ENCODE measurements at regions not wholly inside any gene's neighbourhood (a gene's known extent, or its start where the extent isn't known, plus 50 kb on each side); places are given as distances from the start of the nearest gene placed in this dataset.
A peak's percentile ranks its signal among the peaks of the same experiment; 100 is the strongest.

DNA sequence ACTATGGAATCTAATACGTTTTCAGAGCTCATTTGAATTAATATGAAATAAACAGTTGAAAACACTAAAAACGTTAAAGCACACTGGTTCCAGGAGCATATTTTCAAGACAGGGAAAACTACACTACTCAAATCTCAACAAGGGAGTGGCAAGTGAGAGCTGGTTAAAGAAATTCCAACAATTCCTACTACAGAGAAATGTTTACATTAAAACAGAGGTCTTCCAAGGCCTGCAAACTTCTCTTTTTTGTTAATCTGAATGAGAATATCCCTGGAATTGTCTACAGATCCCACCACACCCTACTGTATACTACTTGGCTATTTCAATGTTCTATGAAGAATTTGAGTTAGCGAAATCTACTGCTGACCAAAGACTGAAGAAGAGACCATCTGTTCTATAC is 231.5 kb downstream of the ZEB2 start:
- intact Hi-C loops (cut with DNase I): no loop called here
- no peak for DNase-seq

- DNase-seq: no peak
- intact Hi-C loops (cut with DNase I): no loop called here
These were observed 234.6 kb downstream of the ZEB2 start for GRCh38 chr2:144285324-144285723.

DNA sequence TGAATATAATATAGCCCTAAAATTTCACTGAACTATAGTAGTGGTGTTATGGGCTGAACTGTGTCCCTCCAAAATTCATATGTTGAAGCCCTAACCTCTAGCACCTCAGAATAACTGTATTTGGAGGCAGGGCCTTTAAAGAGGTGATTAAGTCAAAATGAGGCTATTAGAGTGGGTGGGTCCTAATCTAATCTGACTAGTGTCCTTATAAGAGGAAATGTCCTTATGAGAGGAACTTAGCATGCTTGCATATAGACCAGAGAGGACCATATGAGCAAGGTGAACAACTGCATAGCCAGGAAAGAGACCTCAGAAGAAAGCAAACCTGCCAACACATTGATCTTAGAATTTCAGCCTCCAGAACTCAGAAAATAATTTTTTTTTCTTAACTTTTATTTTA is 238.4 kb downstream of the ZEB2 start:
- intact Hi-C loops (cut with DNase I): no loop called here
- DNase-seq: no peak

DNA sequence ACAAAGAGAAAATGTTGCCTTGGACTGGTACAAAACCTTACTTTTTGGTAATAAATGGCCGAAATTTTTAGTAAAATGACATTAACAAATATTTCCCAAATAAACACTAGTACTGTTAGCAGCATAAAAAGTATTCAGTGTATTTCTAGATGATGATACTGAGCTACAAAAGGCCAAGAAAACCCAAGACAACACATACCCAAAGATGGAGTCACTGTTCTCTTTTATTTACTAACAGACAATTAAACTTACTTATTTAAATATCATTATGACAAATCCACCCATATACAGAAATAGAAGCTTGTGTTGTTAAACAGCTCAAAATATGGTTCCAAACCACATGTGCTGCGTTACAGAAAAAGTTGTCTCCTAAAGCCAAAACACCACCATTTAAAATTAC is 239.9 kb downstream of the ZEB2 start:
- intact Hi-C loops (cut with DNase I): no loop called here
- DNase-seq: no peak

GRCh38 chr2:144279165-144279564 is 240.8 kb downstream of the ZEB2 start:
- DNase-seq: no peak
- intact Hi-C loops (cut with DNase I): no loop called here

DNA sequence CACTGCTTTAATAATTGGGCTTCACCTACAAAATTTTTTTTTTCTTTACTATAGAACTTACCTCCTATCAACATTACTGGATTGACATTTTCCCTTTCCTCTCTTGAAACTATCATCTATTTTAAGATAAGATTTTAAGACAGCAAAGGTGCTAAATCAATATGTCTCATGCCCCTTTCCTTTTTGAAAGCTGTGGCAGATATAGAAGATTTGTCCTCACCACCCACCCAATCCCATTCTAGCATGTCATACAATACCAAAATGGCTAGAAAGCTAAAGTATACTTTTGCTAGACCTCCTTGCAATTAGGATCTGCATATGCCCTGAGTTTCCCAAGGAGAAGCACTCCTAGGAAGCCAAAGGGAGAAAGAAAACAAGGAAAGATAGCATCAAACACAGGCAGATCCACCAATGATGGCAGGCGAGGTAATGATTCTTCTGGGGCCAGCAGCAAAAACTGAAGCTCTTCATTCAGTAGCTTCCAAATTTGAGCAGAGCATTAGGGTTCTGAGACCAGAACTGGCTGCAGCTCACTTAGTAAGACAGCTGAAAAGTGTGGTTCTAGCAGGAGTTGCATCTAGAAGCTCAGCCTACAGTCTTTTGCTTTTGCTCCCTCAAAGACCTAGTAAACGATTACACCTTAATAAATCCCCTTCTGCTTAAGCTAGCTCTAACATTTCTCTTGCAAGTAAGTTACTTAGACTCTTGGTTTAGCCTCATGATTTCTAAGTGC is 242.1 kb downstream of the ZEB2 start:
- no peak for DNase-seq
- intact Hi-C loops (cut with DNase I): no loop called here

DNA sequence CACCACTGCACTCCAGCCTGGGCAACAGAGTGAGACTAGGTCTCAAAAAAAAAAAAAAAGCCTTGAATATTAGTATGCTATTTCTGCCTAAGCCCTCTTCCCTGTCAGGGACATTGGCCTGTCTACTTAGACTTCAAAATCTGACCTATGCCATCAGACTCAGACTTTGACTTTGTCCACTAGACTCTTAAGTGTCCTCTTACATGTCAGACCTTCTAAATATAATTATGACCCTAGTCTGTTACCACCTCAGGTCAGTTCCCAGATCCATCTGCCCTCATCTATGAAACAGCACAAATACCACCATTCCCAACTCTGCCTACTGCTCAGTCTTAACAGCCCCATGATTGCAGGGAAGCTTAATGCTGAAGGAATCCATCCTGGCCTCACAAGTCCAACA is 244.6 kb downstream of the ZEB2 start:
- no peak for DNase-seq
- intact Hi-C loops (cut with DNase I): no loop called here

DNA sequence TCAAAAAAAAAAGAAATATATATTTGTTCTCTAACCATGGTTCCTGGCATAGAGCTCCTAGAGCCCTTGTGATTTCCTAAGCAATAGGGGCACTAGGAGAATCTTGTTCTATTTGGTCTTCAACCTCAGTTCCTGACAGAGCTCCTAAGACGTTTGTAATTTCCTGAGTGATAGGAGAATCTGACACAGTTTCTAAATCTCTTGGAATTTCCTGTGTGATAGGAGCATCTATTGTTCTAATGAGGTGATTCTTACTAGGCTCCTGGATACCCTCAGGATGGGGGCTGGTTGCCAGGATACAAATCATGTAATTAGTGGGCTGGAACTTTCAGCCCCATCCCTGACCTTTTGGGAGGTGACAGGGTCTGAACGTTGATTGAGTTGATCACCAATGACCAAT is 245.8 kb downstream of the ZEB2 start:
- intact Hi-C loops (cut with DNase I): no loop called here
- no peak for DNase-seq

DNA sequence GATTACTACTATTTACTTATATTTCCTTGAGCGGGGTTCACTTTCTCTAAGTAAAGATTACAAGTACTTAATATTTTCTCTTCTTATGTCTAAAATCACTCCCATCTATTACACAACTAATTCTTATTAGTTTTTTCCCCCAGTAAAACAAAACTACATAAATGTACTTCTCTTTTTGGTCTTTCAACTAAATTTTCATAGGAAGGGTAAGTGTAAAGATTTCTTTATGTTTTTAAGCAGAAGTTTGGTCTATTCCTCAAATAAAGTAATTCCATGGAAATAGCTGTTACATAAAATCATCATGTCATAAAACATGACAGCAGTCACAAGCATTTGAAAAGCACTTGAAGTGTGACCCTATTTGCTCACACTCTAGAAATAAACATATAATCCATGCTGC is 249.0 kb downstream of the ZEB2 start:
- no peak for DNase-seq
- intact Hi-C loops (cut with DNase I): no loop called here

- peak in 1 of 10 donors; percentile 33 for DNase-seq
- intact Hi-C loops (cut with DNase I): no loop called here
These were observed 251.8 kb downstream of the ZEB2 start for GRCh38 chr2:144268036-144268678.

DNA sequence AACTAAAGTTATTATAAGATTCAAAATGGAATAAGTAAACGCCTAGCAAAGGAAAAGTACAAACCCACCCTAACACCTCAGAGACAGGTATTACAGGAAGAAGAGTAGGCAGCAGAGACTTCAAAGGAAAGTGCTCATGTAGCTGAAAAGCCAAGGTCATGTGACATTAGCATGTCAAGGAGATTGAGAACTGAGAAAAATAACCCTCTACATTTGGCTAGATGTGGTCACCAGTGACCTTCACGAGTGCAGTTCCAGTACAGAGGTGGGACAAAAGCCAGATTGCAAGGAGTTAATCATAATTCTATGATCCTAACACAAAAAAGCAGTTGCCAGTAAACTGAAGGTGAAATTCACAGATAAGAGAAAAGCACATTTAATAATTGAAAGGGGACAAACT is 252.7 kb downstream of the ZEB2 start:
- no peak for DNase-seq
- intact Hi-C loops (cut with DNase I): no loop called here

DNA sequence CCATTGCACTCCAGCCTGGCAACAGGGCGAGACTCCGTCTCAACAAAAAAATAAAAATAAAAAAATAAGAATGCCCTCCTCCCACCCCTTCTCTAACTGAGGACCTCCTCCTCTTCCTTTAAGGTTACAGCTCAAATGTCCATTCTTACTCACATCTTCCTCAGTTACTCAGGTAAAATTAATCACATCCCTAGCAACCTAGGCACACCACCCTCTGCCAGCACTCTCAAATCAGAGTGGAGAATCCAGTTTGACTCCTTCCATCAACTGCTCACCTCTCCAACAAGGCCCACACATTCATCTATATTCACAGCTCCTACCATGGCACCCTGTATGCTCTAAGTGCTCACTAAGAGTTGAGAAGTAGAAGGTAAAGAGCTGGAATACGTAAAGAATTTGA is 254.3 kb downstream of the ZEB2 start:
- intact Hi-C loops (cut with DNase I): no loop called here

GRCh38 chr2:144261966-144262365 is 258.0 kb downstream of the ZEB2 start:
- intact Hi-C loops (cut with DNase I): no loop called here
- DNase-seq: no peak

More for the DNA sequence above, 254.3 kb downstream of the ZEB2 start:
- DNase-seq: no peak

GRCh38 chr2:144261336-144261735 is 258.6 kb downstream of the ZEB2 start:
- intact Hi-C loops (cut with DNase I): no loop called here
- DNase-seq: no peak

DNA sequence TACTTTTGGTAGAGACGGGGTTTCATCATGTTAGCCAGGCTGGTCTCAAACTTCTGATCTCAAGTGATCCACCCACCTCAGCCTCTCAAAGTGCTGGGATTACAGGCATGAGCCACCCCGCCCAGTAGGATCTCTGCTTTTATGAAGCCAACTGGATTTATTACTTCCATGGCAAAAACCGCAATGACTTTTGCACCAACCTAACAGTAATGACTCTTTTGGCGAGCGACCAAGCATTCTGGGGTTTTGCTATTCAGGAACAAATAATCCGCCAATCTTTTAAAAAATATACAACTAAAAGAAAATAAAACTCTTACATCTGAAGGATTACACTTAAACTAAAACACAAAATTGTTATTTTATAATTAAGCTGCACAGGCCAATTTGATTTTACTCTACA is 260.6 kb downstream of the ZEB2 start:
- DNase-seq: no peak
- intact Hi-C loops (cut with DNase I): no loop called here

DNA sequence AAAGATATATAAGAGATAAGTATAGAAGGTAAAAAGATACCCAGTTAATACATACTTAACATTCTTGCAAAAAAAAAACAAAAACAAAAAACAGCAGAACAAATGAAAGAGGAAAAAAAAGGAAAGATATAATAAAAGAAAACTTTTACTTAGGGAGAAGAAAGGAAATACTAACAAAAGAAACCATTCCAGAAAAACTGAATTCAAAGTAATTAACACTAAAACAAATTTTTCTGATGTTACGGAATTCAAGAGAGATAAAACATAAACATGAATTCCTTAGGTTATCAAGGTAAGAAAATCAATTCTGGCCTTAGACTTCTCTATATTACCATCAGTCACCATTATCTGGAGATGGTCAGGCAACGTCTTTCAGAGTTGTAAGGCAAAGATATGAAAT is 261.8 kb downstream of the ZEB2 start:
- intact Hi-C loops (cut with DNase I): no loop called here
- no peak for DNase-seq

- intact Hi-C loops (cut with DNase I): no loop called here
These were observed 262.8 kb downstream of the ZEB2 start for GRCh38 chr2:144256996-144257707.

DNA sequence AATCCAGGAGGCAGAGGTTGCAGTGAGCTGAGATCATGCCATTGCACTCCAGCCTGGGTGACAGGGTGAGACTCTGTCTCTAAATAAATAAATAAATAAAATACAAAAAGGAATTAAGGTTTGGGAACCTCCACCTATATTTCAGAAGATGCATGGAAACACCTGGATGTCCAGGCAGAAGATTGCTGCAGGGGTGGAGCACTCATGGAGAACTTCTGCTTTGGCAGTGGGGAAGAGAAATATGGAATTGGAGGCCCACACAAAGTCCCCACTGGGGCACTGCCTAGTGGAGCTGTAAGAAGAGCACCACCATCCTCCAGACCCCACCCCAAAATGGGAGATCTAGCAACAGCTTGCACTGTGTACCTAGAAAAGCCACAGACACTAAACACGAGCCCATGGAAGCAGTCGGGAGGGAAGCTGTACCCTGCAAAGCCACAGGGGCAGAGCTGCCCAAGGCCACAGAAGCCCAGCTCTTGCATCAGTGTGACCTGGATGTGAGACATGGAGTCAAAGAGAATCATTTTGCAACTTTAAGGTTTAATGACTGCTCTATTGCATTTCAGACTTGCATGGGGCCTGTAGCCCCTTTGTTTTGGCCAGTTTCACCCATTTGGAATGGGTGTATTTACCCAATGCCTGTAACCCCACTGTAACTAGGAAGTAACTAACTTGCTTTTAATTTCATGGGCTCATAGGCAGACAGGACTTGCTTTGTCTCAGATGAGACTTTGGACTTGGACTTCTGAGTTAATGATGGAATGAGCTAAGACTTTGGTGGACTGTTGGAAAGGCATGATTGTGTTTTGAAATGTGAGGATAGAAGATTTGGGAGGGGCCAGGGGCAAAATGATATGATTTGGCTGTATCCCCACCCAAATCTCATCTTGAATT is 265.3 kb downstream of the ZEB2 start:
- DNase-seq: no peak
- intact Hi-C loops (cut with DNase I): no loop called here

More at GRCh38 chr2:144256996-144257707, 262.8 kb downstream of the ZEB2 start:
- DNase-seq: no peak

GRCh38 chr2:144253743-144254142 is 266.2 kb downstream of the ZEB2 start:
- intact Hi-C loops (cut with DNase I): no loop called here
- no peak for DNase-seq

DNA sequence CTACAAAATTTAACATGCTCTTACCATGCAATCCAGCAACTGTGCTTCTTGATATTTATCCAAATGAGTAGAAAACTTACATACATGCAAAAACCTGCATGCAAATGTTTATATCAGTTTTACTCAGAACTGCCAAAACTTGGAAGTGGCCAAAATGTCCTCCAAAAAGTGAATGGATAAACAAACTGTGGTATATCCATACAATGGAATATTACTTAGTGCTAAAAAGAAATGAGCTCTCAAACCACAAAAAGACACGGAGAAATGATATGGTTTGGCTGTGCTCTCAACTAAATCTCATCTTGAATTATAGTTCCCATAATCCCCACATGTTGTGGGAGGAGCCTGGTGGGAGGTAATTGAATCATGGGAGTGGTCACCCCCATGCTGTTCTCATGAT is 267.2 kb downstream of the ZEB2 start:
- no peak for DNase-seq
- intact Hi-C loops (cut with DNase I): no loop called here

Measured in posterior cingulate gyrus (tissue), 11 donors.